ENCODE measurements at regions not wholly inside any gene's neighbourhood (a gene's known extent, or its start where the extent isn't known, plus 50 kb on each side); places are given as distances from the start of the nearest gene placed in this dataset.

DNA sequence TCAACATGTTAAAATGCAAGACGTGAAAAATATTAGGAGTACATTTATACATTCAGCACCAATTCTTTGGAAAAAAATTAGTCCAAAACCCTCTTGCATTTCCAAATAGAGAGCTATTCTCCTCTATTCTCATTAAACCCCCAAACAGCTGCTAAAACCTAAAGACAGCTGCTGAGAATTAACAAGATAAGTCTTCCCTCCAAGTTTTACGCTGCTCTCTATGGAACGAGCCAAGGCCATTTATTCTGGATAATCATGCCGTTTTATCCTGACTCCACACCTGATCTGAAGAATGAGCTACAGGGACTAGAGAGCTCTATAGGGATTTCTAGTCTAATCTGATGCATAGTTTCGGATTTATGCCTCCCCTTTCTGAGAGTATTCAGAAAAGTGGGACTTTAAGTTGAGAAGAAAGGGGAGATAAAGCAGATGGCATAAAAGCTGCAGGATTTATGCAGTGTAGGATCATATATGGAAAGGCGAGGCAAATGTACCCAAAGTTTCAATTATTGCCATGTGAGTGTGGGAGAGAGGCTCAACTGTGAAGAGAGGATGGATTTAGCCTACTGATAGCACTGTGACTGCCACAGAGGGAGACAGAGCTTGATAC is 64.7 kb upstream of the HS3ST5 start:
- Histone ChIP-seq H3K36me3 (no peaks in the 10 kb centered on the region), H3K27me3 (replicated peaks in 1 of 7) (no peaks in the 10 kb centered on the region), H3K9me3 (no peaks in the 10 kb centered on the region), H3K27ac (no peak overlapping the region), H3K4me3 (no peak overlapping the region), H3K4me1 (no peaks in the 10 kb centered on the region)
- 78 to 86% (median 79%) methylated on average over 6 of the region's 6 CpGs for WGBS, 5 donors
- no peak for TF ChIP-seq POLR2A (IDR thresholded peaks at IDR 0.05)
- TF ChIP-seq, protein P1, sequence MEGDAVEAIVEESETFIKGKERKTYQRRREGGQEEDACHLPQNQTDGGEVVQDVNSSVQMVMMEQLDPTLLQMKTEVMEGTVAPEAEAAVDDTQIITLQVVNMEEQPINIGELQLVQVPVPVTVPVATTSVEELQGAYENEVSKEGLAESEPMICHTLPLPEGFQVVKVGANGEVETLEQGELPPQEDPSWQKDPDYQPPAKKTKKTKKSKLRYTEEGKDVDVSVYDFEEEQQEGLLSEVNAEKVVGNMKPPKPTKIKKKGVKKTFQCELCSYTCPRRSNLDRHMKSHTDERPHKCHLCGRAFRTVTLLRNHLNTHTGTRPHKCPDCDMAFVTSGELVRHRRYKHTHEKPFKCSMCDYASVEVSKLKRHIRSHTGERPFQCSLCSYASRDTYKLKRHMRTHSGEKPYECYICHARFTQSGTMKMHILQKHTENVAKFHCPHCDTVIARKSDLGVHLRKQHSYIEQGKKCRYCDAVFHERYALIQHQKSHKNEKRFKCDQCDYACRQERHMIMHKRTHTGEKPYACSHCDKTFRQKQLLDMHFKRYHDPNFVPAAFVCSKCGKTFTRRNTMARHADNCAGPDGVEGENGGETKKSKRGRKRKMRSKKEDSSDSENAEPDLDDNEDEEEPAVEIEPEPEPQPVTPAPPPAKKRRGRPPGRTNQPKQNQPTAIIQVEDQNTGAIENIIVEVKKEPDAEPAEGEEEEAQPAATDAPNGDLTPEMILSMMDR (IDR thresholded peaks at IDR 0.05 in 8 of 11, conservative IDR thresholded peaks at IDR 0.05 in 3 of 11), result no peak
- TF ChIP-seq POLR2AphosphoS5 (IDR thresholded peaks at IDR 0.05), result no peak
- DNase-seq, result no peak
- intact Hi-C loops (cut with DNase I; ENCODE audit: low total_unique reads), result no loop called here

DNA sequence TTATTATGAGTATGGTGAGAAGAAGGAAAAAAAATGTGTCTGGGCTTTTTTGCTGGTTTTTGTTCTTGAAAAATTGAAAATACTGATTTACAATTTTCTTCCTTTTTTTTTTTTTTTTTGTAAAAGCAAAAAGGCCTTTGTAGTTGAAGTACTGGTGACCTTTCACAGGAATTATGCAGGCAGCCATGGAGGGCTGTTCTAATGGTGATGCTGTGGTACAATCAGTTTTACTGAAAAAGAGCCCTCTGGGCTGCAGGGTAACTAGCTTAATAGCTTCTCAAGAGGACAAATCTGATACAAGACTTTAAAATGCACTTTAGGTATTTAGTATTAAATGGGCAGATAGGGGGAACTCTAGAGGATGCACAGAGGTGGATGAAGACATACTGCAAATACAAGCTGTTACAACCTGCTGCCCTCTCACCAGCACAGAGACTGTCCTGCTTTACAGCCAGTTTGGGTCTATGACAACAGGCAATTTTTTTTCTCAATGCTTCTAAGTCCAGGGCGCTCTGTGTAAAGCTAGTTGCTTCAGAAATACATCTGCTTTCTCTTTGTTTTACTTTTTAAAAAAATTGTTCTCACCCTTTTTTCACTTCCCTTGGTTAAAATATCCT is 61.6 kb upstream of the HS3ST5 start:
- Histone ChIP-seq H3K4me3 (no peak overlapping the region), H3K27ac (no peak overlapping the region), H3K36me3 (no peaks in the 10 kb centered on the region), H3K27me3 (replicated peaks in 1 of 7) (no peaks in the 10 kb centered on the region), H3K9me3 (no peaks in the 10 kb centered on the region), H3K4me1 (no peaks in the 10 kb centered on the region)
- intact Hi-C loops (cut with DNase I; ENCODE audit: low total_unique reads), result no loop called here
- TF ChIP-seq POLR2A (IDR thresholded peaks at IDR 0.05), result no peak
- TF ChIP-seq, protein P1 (IDR thresholded peaks at IDR 0.05 in 8 of 11, conservative IDR thresholded peaks at IDR 0.05 in 3 of 11), result no peak
- TF ChIP-seq POLR2AphosphoS5 (IDR thresholded peaks at IDR 0.05), result no peak
- DNase-seq, result no peak
- 65 to 87% (median 78%) methylated on average over 1 of the region's 1 CpG for WGBS, 5 donors

DNA sequence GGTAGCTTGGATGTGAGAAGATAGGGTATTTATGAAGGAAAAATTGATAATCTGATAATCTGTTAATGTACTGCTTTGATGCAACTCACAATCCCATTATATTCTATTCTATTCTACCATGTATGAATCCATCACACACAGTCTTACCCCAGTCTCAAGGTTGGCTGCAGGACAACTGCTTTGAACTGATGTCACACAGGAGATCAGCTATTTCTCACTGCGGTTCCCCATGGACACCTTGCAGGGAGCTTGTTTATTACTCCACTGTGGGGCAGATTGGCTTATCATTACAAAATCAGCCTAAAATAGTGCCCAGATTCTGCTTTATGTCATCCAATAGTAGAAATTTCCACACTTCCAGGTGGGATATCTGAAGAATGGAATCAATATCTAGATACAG is 61.0 kb upstream of the HS3ST5 start:
- DNase-seq, result no peak
- intact Hi-C loops (cut with DNase I; ENCODE audit: low total_unique reads), result no loop called here
- 65 to 84% (median 78%) methylated on average over 1 of the region's 1 CpG for WGBS, 5 donors
- no peaks in the 10 kb centered on the region for H3K27me3 ChIP-seq (replicated peaks in 1 of 7)
- H3K4me3 ChIP-seq, result no peak overlapping the region
- no peaks in the 10 kb centered on the region for H3K36me3 ChIP-seq
- no peaks in the 10 kb centered on the region for H3K4me1 ChIP-seq
- no peak overlapping the region for H3K27ac ChIP-seq
- TF ChIP-seq, protein P1 (IDR thresholded peaks at IDR 0.05 in 8 of 11, conservative IDR thresholded peaks at IDR 0.05 in 3 of 11), result no peak
- no peak for TF ChIP-seq POLR2A (IDR thresholded peaks at IDR 0.05)
- no peak for TF ChIP-seq POLR2AphosphoS5 (IDR thresholded peaks at IDR 0.05)
- H3K9me3 ChIP-seq, result no peaks in the 10 kb centered on the region

DNA sequence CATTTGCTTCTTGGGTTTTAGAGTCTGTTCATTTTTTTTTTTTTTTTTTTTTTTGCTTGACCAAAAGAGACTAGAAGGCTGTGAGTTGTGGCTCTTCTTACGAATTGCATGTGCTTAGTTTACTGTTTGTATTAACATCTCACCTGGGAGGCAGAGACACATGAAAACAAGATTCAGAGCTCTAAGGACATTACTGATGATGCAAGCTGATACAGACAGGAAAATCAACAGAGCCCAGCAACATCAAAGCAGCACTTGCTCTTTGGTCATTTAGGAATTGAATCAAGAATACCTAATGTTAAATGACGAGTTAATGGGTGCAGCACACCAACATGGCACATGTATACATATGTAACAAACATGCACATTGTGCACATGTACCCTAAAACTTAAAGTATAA is 55.7 kb upstream of the HS3ST5 start:
- Histone ChIP-seq H3K27me3 (replicated peaks in 1 of 7) (no peaks in the 10 kb centered on the region), H3K4me3 (no peak overlapping the region), H3K27ac (no peak overlapping the region), H3K4me1 (no peaks in the 10 kb centered on the region), H3K9me3 (no peaks in the 10 kb centered on the region), H3K36me3 (no peaks in the 10 kb centered on the region)
- DNase-seq, result no peak
- WGBS, 5 donors, result 19 to 41% (median 32%) methylated on average over 2 of the region's 2 CpGs
- intact Hi-C loops (cut with DNase I; ENCODE audit: low total_unique reads), result no loop called here
- TF ChIP-seq POLR2A (IDR thresholded peaks at IDR 0.05) (no peak), POLR2AphosphoS5 (IDR thresholded peaks at IDR 0.05) (no peak)
- TF ChIP-seq, protein P1 (IDR thresholded peaks at IDR 0.05 in 8 of 11, conservative IDR thresholded peaks at IDR 0.05 in 3 of 11), result no peak

Small RNA genes in the stretch of these regions (small RNA-seq; reads per million reads assigned to genes)
- 0 reads per million in 4 donors for gene AL606845.1
- 0 reads per million in 4 donors for gene RNU6-475P
